ACC112 (cell line): ENCODE measurements at regions not wholly inside any gene's neighbourhood (a gene's known extent, or its start where the extent isn't known, plus 50 kb on each side); places are given as distances from the start of the nearest gene placed in this dataset.

Experiments
- H2AFZ ChIP-seq: fragments of 200-600 bp; sonication (generic); one replicate; pipeline ENCODE4 v1.6.0; 2017; ENCODE audit warnings: antibody characterized with exemption, low read length; ENCODE audit not compliant: unreplicated experiment
- H3K27ac ChIP-seq: fragments of 200-600 bp; sonication (generic); 2 replicates; pipeline ENCODE4 v1.5.1; 2014; ENCODE audit warnings: low read depth, mild to moderate bottlenecking, antibody characterized with exemption, low read length, moderate library complexity
- H3K27me3 ChIP-seq: fragments of 200-600 bp; sonication (generic); 2 replicates; pipeline ENCODE4 v1.6.1; 2014; ENCODE audit warnings: mild to moderate bottlenecking, antibody characterized with exemption, low read length, moderate library complexity, mixed read lengths; ENCODE audit not compliant: insufficient read depth
- H3K36me3 ChIP-seq: fragments of 200-600 bp; sonication (generic); 2 replicates; pipeline ENCODE4 v1.6.1; 2016; ENCODE audit warnings: mild to moderate bottlenecking, antibody characterized with exemption, low read length, moderate library complexity, mixed read lengths; ENCODE audit not compliant: insufficient read depth
- H3K4me1 ChIP-seq: fragments of 200-600 bp; sonication (generic); one replicate; pipeline ENCODE4 v1.6.1; 2016; ENCODE audit warnings: low read length, mixed read lengths; ENCODE audit not compliant: insufficient read depth, unreplicated experiment, control insufficient read depth
- H3K4me3 ChIP-seq: fragments of 200-600 bp; sonication (generic); 2 replicates; pipeline ENCODE4 v1.5.1; 2014; ENCODE audit warnings: mild to moderate bottlenecking, low read depth, low read length
- H3K79me2 ChIP-seq: fragments of 200-600 bp; sonication (generic); one replicate; pipeline ENCODE4 v1.6.0; 2016; ENCODE audit warnings: low read length; ENCODE audit not compliant: control insufficient read depth, unreplicated experiment, insufficient read depth

- Histone ChIP-seq H2AFZ (no peak overlapping the region), H3K36me3 (no peaks in the 10 kb centered on the region), H3K4me3 (no peak overlapping the region), H3K27ac (no peak overlapping the region), H3K27me3 (peaks cover 82% of the 10 kb centered on the region), H3K4me1 (no peaks in the 10 kb centered on the region), H3K79me2 (no peaks in the 10 kb centered on the region)
Measured at GRCh38 chr1:60835649-60836048, 246.7 kb upstream of the NFIA start.

DNA sequence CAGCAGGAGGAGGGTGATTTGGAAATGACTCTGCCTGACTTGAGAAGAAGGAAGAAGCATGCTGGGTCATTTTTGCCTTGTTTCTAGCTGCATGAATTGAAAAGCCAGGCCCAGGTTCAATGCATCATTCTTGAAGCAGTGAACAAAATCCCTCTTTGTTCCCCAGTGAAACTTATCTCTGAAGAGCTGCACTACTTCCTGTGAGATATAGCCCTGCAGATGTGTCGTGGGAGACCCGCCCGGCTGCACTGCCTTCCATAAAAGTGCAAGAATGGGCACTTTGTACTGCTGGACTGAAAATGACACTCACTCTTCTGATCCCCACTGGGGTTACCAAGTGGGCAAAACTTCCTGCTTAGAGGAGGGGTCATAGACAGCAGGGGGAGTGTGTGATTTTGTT, 249.2 kb upstream of the NFIA start:
- no peak overlapping the region for H3K27ac ChIP-seq
- no peaks in the 10 kb centered on the region for H3K36me3 ChIP-seq
- H3K4me1 ChIP-seq = no peaks in the 10 kb centered on the region
- no peak overlapping the region for H3K4me3 ChIP-seq
- H2AFZ ChIP-seq = no peak overlapping the region
- H3K79me2 ChIP-seq = no peaks in the 10 kb centered on the region
- peaks cover 86% of the 10 kb centered on the region for H3K27me3 ChIP-seq

DNA sequence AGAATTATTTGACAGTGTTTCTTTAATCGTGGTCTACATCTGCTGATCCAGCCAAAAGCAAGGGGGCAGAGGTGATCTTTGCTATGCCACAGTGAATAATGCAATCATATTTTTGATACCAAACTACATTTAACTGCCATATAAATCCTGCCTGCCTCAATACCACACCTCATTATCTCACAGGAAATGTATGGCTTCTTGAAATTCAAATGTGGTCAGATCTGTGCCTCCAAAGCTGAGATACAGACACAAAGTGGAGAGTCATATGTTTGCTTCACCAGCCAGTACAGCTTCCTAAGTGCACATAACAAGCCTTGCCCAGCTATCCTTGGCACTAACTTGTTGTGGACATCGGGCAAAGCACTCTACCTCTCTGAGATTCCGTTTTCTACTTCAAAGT, 250.0 kb upstream of the NFIA start:
- H2AFZ ChIP-seq = no peak overlapping the region
- no peaks in the 10 kb centered on the region for H3K36me3 ChIP-seq
- H3K79me2 ChIP-seq = no peaks in the 10 kb centered on the region
- H3K27ac ChIP-seq = no peak overlapping the region
- H3K4me3 ChIP-seq = no peak overlapping the region
- H3K27me3 ChIP-seq = peaks cover 78% of the 10 kb centered on the region
- no peaks in the 10 kb centered on the region for H3K4me1 ChIP-seq

GRCh38 chr1:60831780-60832179, 250.6 kb upstream of the NFIA start:
- no peak overlapping the region for H2AFZ ChIP-seq
- H3K4me1 ChIP-seq = no peaks in the 10 kb centered on the region
- no peaks in the 10 kb centered on the region for H3K79me2 ChIP-seq
- H3K27ac ChIP-seq = no peak overlapping the region
- H3K36me3 ChIP-seq = no peaks in the 10 kb centered on the region
- H3K4me3 ChIP-seq = no peak overlapping the region
- H3K27me3 ChIP-seq = peaks cover 72% of the 10 kb centered on the region

DNA sequence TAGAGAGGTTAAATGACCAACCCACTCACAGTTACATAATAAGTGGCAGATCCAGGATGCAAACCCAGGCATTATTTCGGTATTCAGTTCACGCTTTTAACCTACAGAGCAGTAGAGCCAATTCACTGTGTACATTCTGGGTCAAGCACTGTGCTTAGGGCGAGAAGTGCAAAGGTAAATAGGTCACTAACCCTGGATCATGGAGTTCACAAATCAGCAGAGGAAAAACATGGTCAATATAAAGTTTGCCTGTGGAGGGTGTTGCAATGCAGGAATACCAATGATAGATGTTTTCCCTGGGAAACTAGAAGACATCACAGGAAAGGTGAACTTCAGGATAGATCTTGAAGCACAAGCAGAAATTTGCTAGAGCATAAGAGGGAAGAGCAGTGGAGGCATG, 253.4 kb upstream of the NFIA start:
- no peaks in the 10 kb centered on the region for H3K36me3 ChIP-seq
- H3K4me1 ChIP-seq = no peaks in the 10 kb centered on the region
- H3K79me2 ChIP-seq = no peaks in the 10 kb centered on the region
- no peak overlapping the region for H2AFZ ChIP-seq
- peaks cover 46% of the 10 kb centered on the region for H3K27me3 ChIP-seq
- no peak overlapping the region for H3K27ac ChIP-seq
- no peak overlapping the region for H3K4me3 ChIP-seq

DNA sequence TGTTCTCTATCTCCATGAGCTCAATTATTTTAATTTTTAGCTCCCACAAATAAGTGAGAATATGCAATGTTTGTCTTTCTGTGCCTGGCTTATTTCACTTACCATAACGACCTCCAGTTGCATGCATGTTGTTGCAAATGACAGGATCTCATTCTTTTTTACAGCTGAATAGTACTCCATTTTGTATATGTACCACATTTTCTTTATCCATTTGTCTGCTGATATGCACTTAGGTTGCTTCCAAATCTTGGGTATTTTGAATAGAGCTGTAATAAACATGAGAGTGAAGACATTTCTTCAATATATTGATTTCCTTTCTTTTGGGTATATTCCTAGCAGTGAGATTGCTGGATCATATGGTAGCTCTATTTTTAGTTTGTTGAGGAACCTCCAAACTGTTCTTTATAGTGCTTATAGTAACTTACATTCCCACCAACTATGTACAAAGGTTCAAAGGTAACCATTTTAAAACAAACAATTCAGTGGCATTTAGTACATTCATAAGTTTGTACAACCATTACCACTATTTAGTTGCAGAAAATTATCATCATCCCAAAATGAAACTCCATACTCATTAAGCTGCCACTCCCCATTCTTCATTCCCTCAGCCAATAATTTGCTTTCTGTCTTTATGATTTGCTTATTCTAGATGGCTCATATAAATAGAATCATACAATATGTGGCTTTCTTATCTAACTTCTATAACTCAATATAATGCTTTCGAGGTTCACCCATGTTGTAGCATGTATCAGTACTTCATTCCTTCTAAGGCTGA, 255.9 kb upstream of the NFIA start:
- Histone ChIP-seq H3K27me3 (peaks cover 29% of the 10 kb centered on the region; the same call in 1 of the 2 replicates), H2AFZ (no peak overlapping the region), H3K36me3 (no peaks in the 10 kb centered on the region), H3K4me3 (no peak overlapping the region), H3K79me2 (no peaks in the 10 kb centered on the region), H3K27ac (no peak overlapping the region), H3K4me1 (no peaks in the 10 kb centered on the region)

DNA sequence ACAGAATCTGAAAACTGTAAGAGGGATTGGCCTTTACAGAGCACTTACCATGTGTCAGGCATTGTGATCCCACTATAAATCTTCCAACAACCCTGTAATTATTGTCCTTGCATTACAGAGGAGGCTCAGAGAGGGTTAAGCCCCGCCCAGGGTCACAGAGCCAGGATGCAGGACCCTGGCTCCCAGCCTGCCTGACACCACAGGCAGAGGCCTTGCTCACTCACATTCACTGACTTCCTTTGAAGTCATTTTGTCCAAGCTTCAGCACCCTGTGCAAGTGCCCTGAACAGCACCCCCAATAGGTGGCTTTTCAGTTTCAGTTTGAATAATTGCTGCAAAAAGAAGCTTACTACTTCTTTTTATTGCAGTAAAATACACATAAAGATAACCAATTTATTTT, 256.8 kb upstream of the NFIA start:
- H3K27ac ChIP-seq = no peak overlapping the region
- H3K36me3 ChIP-seq = no peaks in the 10 kb centered on the region
- no peak overlapping the region for H2AFZ ChIP-seq
- no peak overlapping the region for H3K4me3 ChIP-seq
- no peaks in the 10 kb centered on the region for H3K79me2 ChIP-seq
- peaks cover 23% of the 10 kb centered on the region; the same call in 1 of the 2 replicates for H3K27me3 ChIP-seq
- H3K4me1 ChIP-seq = no peaks in the 10 kb centered on the region

- Histone ChIP-seq H3K79me2 (no peaks in the 10 kb centered on the region), H3K36me3 (no peaks in the 10 kb centered on the region), H3K4me1 (no peaks in the 10 kb centered on the region), H3K27me3 (peaks cover 6% of the 10 kb centered on the region; the same call in 1 of the 2 replicates), H3K27ac (no peak overlapping the region), H2AFZ (no peak overlapping the region), H3K4me3 (no peak overlapping the region)
Measured at GRCh38 chr1:60823151-60823550, 259.2 kb upstream of the NFIA start.

DNA sequence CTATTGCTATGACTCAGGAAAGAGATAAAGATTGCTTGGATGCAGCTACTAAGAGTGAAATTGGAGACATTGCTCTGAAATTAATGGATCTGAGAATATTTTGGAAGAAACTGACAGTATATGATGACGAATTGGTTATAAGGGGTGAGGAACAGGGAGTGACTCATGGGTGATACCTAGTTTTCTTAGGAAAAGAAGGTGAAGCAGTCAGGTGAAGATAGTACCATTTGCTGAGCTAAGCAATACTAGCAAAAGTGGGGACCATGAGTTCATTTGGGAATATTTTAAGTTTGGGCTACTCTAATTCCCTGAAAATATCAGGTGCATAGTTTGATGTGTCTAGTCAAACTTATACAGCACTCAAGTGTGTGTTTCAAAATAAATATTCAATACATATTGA, 260.1 kb upstream of the NFIA start:
- no peaks in the 10 kb centered on the region for H3K79me2 ChIP-seq
- no peak overlapping the region for H3K4me3 ChIP-seq
- H2AFZ ChIP-seq = no peak overlapping the region
- no peaks in the 10 kb centered on the region for H3K36me3 ChIP-seq
- H3K27ac ChIP-seq = no peak overlapping the region
- no peaks in the 10 kb centered on the region for H3K4me1 ChIP-seq
- peaks cover 6% of the 10 kb centered on the region; the same call in 1 of the 2 replicates for H3K27me3 ChIP-seq

GRCh38 chr1:60821156-60821555, 261.2 kb upstream of the NFIA start:
- H3K4me3 ChIP-seq = no peak overlapping the region
- H3K4me1 ChIP-seq = no peaks in the 10 kb centered on the region
- H3K79me2 ChIP-seq = no peaks in the 10 kb centered on the region
- H3K27ac ChIP-seq = no peak overlapping the region
- peaks cover 6% of the 10 kb centered on the region; the same call in 1 of the 2 replicates for H3K27me3 ChIP-seq
- H3K36me3 ChIP-seq = no peaks in the 10 kb centered on the region
- no peak overlapping the region for H2AFZ ChIP-seq

DNA sequence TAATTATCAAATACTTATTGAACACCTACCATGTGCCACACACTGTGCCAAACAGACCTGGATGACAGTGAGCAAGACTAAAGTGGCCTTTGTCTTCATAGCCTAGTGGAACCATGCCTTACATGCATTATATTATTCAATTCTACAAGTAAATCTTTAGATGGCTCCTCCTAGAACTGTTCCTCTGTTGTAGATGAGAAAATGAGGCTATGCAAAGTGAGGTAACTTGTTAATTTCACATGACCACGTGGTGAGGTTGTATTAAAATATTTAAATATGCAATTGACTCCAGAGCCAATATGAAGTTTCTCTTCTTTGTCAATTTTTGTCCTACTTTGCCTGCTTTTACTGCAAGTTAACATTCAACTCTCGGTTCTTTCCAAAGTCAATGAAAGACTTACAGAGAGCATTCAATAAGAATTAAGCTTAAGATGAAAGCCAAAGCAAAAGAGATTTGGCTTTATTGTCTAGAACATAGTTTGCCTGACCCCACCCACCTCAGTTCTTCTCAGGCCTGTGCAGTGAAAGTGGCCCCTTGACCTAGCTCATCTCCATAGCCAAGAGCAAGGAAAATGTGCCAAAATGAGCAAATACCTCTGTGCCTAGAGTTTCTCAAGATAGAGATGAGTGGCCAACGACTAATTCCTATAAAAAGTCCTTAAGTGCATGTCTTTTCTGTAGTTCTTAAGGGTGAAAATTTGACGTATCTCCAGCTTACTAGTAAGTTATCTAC, 263.2 kb upstream of the NFIA start:
- H3K36me3 ChIP-seq = no peaks in the 10 kb centered on the region
- H3K27me3 ChIP-seq = peaks cover 6% of the 10 kb centered on the region; the same call in 1 of the 2 replicates
- H3K4me1 ChIP-seq = no peaks in the 10 kb centered on the region
- H2AFZ ChIP-seq = no peak overlapping the region
- no peaks in the 10 kb centered on the region for H3K79me2 ChIP-seq
- no peak overlapping the region for H3K27ac ChIP-seq
- no peak overlapping the region for H3K4me3 ChIP-seq
